ENCODE measurements at regions not wholly inside any gene's neighbourhood (a gene's known extent, or its start where the extent isn't known, plus 50 kb on each side); places are given as distances from the start of the nearest gene placed in this dataset.
"Not testable (repeated sequence)": the region's sequence is repeated elsewhere in the genome, so short reads cannot be mapped to it uniquely, and the experiment has no call there.

- 92% methylated on average over 28 of the region's 28 CpGs for WGBS
- no peak for DNase-seq (ENCODE audit: low read depth in 6 of 9, low spot score in 9 of 9)
These were observed 77.7 kb upstream of the ALKAL2 start for GRCh38 chr2:365367-366275.

DNA sequence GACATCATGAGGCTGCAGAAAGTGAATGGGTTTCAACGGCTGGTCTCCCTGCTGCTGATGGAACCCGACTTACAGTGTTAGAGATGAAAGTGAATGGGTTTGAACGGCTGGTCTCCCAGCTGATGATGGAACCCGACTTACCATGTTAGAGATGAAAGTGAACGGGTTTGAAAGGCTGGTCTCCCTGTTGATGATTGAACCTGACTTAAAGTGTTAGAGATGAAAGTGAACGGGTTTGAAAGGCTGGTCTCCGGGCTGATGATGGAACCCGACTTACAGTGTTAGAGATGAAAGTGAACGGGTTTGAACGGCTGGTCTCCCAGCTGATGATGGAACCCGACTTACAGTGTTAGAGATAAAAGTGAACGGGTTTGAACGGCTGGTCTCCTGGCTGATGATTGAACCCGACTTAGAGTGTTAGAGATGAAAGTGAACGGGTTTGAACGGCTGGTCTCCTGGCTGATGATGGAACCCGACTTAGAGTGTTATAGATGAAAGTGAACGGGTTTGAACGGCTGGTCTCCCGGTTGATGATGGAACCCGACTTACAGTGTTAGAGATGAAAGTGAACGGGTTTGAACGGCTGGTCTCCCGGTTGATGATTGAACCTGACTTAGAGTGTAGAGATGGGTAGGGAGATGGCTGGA, 76.1 kb upstream of the ALKAL2 start:
- 96% methylated on average over 24 of the region's 24 CpGs for WGBS
- Histone ChIP-seq H3K27me3 (ENCODE audit: control insufficient read depth in 2 of 2, insufficient read depth in 1 of 2, low read length in 1 of 2) (no peaks in the 10 kb centered on the region), H3K36me3 (ENCODE audit: control insufficient read depth in 2 of 2, insufficient read depth in 2 of 2, low read length in 1 of 2) (no peaks in the 10 kb centered on the region), H3K9me3 (ENCODE audit: control insufficient read depth in 2 of 2, insufficient read depth in 1 of 2, low read length in 1 of 2) (peaks cover 0 to 1% of the 10 kb centered on the region in 2 donors), H3K4me1 (ENCODE audit: control insufficient read depth in 2 of 2, insufficient read depth in 2 of 2, low read length in 2 of 2) (no peaks in the 10 kb centered on the region), H3K4me3 (ENCODE audit: low read length in 2 of 2) (no peak overlapping the region), H3K27ac (ENCODE audit: low read depth in 1 of 2, low read length in 1 of 2) (no peak overlapping the region)
- DNase-seq (ENCODE audit: low read depth in 6 of 9, low spot score in 9 of 9) = no peak

More at GRCh38 chr2:365367-366275, 77.7 kb upstream of the ALKAL2 start:
- no peaks in the 10 kb centered on the region for H3K27me3 ChIP-seq (ENCODE audit: control insufficient read depth in 2 of 2, insufficient read depth in 1 of 2, low read length in 1 of 2)
- no peak overlapping the region for H3K4me3 ChIP-seq (ENCODE audit: low read length in 2 of 2)
- H3K36me3 ChIP-seq (ENCODE audit: control insufficient read depth in 2 of 2, insufficient read depth in 2 of 2, low read length in 1 of 2) = no peaks in the 10 kb centered on the region
- H3K27ac ChIP-seq (ENCODE audit: low read depth in 1 of 2, low read length in 1 of 2) = no peak overlapping the region
- H3K4me1 ChIP-seq (ENCODE audit: control insufficient read depth in 2 of 2, insufficient read depth in 2 of 2, low read length in 2 of 2) = no peaks in the 10 kb centered on the region
- H3K9me3 ChIP-seq (ENCODE audit: control insufficient read depth in 2 of 2, insufficient read depth in 1 of 2, low read length in 1 of 2) = peaks cover 0 to 1% of the 10 kb centered on the region in 2 donors

GRCh38 chr2:362924-363323, 75.0 kb upstream of the ALKAL2 start:
- H3K27me3 ChIP-seq (ENCODE audit: control insufficient read depth in 2 of 2, insufficient read depth in 1 of 2, low read length in 1 of 2) = no peaks in the 10 kb centered on the region
- DNase-seq (ENCODE audit: low read depth in 6 of 9, low spot score in 9 of 9) = no peak
- H3K4me3 ChIP-seq (ENCODE audit: low read length in 2 of 2) = no peak overlapping the region
- no peaks in the 10 kb centered on the region for H3K4me1 ChIP-seq (ENCODE audit: control insufficient read depth in 2 of 2, insufficient read depth in 2 of 2, low read length in 2 of 2)
- 87% methylated on average over 5 of the region's 5 CpGs for WGBS
- H3K36me3 ChIP-seq (ENCODE audit: control insufficient read depth in 2 of 2, insufficient read depth in 2 of 2, low read length in 1 of 2) = no peaks in the 10 kb centered on the region
- no peak overlapping the region for H3K27ac ChIP-seq (ENCODE audit: low read depth in 1 of 2, low read length in 1 of 2)
- H3K9me3 ChIP-seq (ENCODE audit: control insufficient read depth in 2 of 2, insufficient read depth in 1 of 2, low read length in 1 of 2) = peaks cover 0 to 1% of the 10 kb centered on the region in 2 donors

- no peak overlapping the region for H3K27ac ChIP-seq (ENCODE audit: low read depth in 1 of 2, low read length in 1 of 2)
- WGBS = 91% methylated on average over 4 of the region's 4 CpGs
These were observed 72.2 kb upstream of the ALKAL2 start for GRCh38 chr2:360124-360523.

DNA sequence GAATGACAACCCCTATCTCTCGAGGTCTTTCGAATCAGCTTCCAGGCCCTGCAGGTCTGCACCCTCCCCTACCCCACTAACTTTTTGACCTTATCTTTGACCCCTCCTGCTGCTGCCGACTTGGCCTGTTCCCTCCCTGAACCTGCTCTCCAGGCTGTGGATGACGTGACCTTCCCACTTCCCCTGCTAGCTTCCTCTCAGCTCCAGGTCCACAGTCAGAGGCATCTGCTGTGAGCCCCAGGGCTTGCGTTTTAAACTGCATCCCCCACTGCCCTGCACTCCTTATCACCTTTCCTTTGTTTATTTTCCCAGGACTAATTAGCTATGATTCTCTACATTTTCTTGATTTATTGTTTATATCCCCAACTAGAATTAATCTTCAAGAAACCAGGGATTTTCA, 71.2 kb upstream of the ALKAL2 start:
- Histone ChIP-seq H3K27ac (ENCODE audit: low read depth in 1 of 2, low read length in 1 of 2) (no peak overlapping the region), H3K27me3 (ENCODE audit: control insufficient read depth in 2 of 2, insufficient read depth in 1 of 2, low read length in 1 of 2) (peaks cover 0 to 5% of the 10 kb centered on the region in 2 donors), H3K36me3 (ENCODE audit: control insufficient read depth in 2 of 2, insufficient read depth in 2 of 2, low read length in 1 of 2) (no peaks in the 10 kb centered on the region), H3K4me3 (ENCODE audit: low read length in 2 of 2) (no peak overlapping the region), H3K9me3 (ENCODE audit: control insufficient read depth in 2 of 2, insufficient read depth in 1 of 2, low read length in 1 of 2) (no peaks in the 10 kb centered on the region), H3K4me1 (ENCODE audit: control insufficient read depth in 2 of 2, insufficient read depth in 2 of 2, low read length in 2 of 2) (no peaks in the 10 kb centered on the region)
- 47% methylated on average over 5 of the region's 5 CpGs for WGBS
- DNase-seq (ENCODE audit: low read depth in 6 of 9, low spot score in 9 of 9) = no peak

More at GRCh38 chr2:360124-360523, 72.2 kb upstream of the ALKAL2 start:
- Histone ChIP-seq H3K27me3 (ENCODE audit: control insufficient read depth in 2 of 2, insufficient read depth in 1 of 2, low read length in 1 of 2) (peaks cover 0 to 5% of the 10 kb centered on the region in 2 donors), H3K9me3 (ENCODE audit: control insufficient read depth in 2 of 2, insufficient read depth in 1 of 2, low read length in 1 of 2) (no peaks in the 10 kb centered on the region), H3K4me3 (ENCODE audit: low read length in 2 of 2) (no peak overlapping the region), H3K36me3 (ENCODE audit: control insufficient read depth in 2 of 2, insufficient read depth in 2 of 2, low read length in 1 of 2) (no peaks in the 10 kb centered on the region), H3K4me1 (ENCODE audit: control insufficient read depth in 2 of 2, insufficient read depth in 2 of 2, low read length in 2 of 2) (no peaks in the 10 kb centered on the region)
- DNase-seq (ENCODE audit: low read depth in 6 of 9, low spot score in 9 of 9) = no peak

- Histone ChIP-seq H3K4me1 (ENCODE audit: control insufficient read depth in 2 of 2, insufficient read depth in 2 of 2, low read length in 2 of 2) (no peaks in the 10 kb centered on the region), H3K27ac (ENCODE audit: low read depth in 1 of 2, low read length in 1 of 2) (no peak overlapping the region), H3K36me3 (ENCODE audit: control insufficient read depth in 2 of 2, insufficient read depth in 2 of 2, low read length in 1 of 2) (no peaks in the 10 kb centered on the region), H3K4me3 (ENCODE audit: low read length in 2 of 2) (no peak overlapping the region), H3K9me3 (ENCODE audit: control insufficient read depth in 2 of 2, insufficient read depth in 1 of 2, low read length in 1 of 2) (no peaks in the 10 kb centered on the region), H3K27me3 (ENCODE audit: control insufficient read depth in 2 of 2, insufficient read depth in 1 of 2, low read length in 1 of 2) (peaks cover 0 to 5% of the 10 kb centered on the region in 2 donors)
- no peak for DNase-seq (ENCODE audit: low read depth in 6 of 9, low spot score in 9 of 9)
- 82% methylated on average over 2 of the region's 2 CpGs for whole genome bisulfite sequencing
These were observed 69.9 kb upstream of the ALKAL2 start for GRCh38 chr2:357811-358210.

DNA sequence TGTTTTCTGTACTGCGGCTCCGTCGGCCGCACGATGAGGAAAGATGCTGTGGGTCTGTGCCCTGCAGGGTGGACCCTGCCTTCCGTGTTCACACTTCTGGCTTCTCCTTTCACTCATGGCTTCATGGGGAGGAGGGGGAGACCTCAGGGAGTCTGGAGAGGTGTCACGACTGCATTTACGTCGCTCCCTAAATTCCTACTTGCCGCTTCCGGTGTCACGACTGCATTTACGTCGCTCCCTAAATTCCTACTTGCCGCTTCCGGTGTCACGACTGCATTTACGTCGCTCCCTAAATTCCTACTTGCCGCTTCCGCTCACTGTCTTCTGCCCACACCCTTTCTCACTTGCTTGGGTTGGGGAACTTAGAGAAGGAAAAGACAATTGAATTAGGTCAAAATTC, 68.4 kb upstream of the ALKAL2 start:
- not testable (repeated sequence) for H3K36me3 ChIP-seq (ENCODE audit: control insufficient read depth in 2 of 2, insufficient read depth in 2 of 2, low read length in 1 of 2); H3K9me3 ChIP-seq (ENCODE audit: control insufficient read depth in 2 of 2, insufficient read depth in 1 of 2, low read length in 1 of 2); DNase-seq (ENCODE audit: low read depth in 6 of 9, low spot score in 9 of 9); H3K4me1 ChIP-seq (ENCODE audit: control insufficient read depth in 2 of 2, insufficient read depth in 2 of 2, low read length in 2 of 2); H3K27ac ChIP-seq (ENCODE audit: low read depth in 1 of 2, low read length in 1 of 2); H3K4me3 ChIP-seq (ENCODE audit: low read length in 2 of 2); H3K27me3 ChIP-seq (ENCODE audit: control insufficient read depth in 2 of 2, insufficient read depth in 1 of 2, low read length in 1 of 2)
- 89% methylated on average over 21 of the region's 21 CpGs for WGBS

DNA sequence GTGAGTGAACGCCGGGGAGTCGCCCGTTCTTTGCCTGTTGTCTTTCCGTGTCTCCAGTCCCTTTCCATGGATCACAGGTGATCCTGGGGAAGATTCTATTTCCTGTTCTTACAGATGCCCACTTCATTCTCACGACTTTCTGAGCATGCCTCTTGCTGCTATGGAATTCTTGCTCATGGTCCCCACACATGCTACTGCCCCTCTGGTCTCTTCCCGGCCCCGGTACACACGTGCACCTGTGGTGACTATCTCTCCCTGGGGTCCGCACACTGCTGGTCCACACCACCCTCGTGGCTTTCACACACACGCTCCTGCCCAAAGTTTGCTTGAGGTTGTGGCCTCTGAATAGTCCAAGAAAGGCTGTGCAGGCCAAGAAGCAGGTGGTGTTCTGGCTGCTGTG, 67.9 kb upstream of the ALKAL2 start:
- WGBS = 93% methylated on average over 12 of the region's 12 CpGs
- DNase-seq (ENCODE audit: low read depth in 6 of 9, low spot score in 9 of 9) = no peak
- Histone ChIP-seq H3K4me1 (ENCODE audit: control insufficient read depth in 2 of 2, insufficient read depth in 2 of 2, low read length in 2 of 2) (no peaks in the 10 kb centered on the region), H3K36me3 (ENCODE audit: control insufficient read depth in 2 of 2, insufficient read depth in 2 of 2, low read length in 1 of 2) (no peaks in the 10 kb centered on the region), H3K27ac (ENCODE audit: low read depth in 1 of 2, low read length in 1 of 2) (no peak overlapping the region), H3K4me3 (ENCODE audit: low read length in 2 of 2) (no peak overlapping the region), H3K9me3 (ENCODE audit: control insufficient read depth in 2 of 2, insufficient read depth in 1 of 2, low read length in 1 of 2) (no peaks in the 10 kb centered on the region), H3K27me3 (ENCODE audit: control insufficient read depth in 2 of 2, insufficient read depth in 1 of 2, low read length in 1 of 2) (peaks cover 0 to 5% of the 10 kb centered on the region in 2 donors)

DNA sequence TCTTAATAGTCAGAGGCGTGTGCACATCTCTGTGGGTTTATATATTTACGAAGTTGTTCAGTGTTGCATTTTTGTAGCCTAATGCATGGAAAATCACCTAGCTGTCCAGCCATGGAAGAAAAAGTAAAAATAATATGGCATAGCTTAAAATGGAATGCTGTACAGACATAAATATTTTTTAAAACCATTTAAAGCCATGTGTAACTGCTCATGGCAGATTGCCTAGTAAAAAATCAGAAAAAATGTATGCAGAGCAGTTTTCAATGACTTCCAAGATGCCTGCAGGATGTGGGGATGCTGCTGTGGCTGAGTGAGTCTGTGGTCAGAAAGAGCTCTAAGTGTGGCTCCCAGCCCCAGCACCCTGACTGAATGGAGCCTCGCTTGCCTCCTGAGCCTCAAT, 64.8 kb upstream of the ALKAL2 start:
- H3K9me3 ChIP-seq (ENCODE audit: control insufficient read depth in 2 of 2, insufficient read depth in 1 of 2, low read length in 1 of 2) = no peaks in the 10 kb centered on the region
- no peak overlapping the region for H3K4me3 ChIP-seq (ENCODE audit: low read length in 2 of 2)
- no peak overlapping the region for H3K27ac ChIP-seq (ENCODE audit: low read depth in 1 of 2, low read length in 1 of 2)
- no peaks in the 10 kb centered on the region for H3K36me3 ChIP-seq (ENCODE audit: control insufficient read depth in 2 of 2, insufficient read depth in 2 of 2, low read length in 1 of 2)
- no peaks in the 10 kb centered on the region for H3K4me1 ChIP-seq (ENCODE audit: control insufficient read depth in 2 of 2, insufficient read depth in 2 of 2, low read length in 2 of 2)
- WGBS = 94% methylated on average over 3 of the region's 3 CpGs
- no peak for DNase-seq (ENCODE audit: low read depth in 6 of 9, low spot score in 9 of 9)
- peaks cover 0 to 5% of the 10 kb centered on the region in 2 donors for H3K27me3 ChIP-seq (ENCODE audit: control insufficient read depth in 2 of 2, insufficient read depth in 1 of 2, low read length in 1 of 2)
